Activated CD4-positive, alpha-beta memory T cell treated with anti-CD3 and anti-CD28 coated beads, Interleukin-2, amount 10 ng/mL, durations not matched to agents 7 days and 5 days (primary cell): ENCODE measurements at regions not wholly inside any gene's neighbourhood (a gene's known extent, or its start where the extent isn't known, plus 50 kb on each side); places are given as distances from the start of the nearest gene placed in this dataset.
"Not testable (repeated sequence)": the region's sequence is repeated elsewhere in the genome, so short reads cannot be mapped to it uniquely, and the experiment has no call there.

ENCODE experiments used
- CTCF ChIA-PET: fragments of 350-600 bp; sonication (Branson Sonifier 250); formaldehyde crosslinking; loops from one replicate; lab custom pipeline; 2021; ENCODE audit warnings: antibody characterized with exemption, inconsistent platforms; lab: Charles Lee
- POLR2A ChIA-PET: fragments of 350-600 bp; sonication (Branson Sonifier 250); formaldehyde crosslinking; loops from one replicate; lab custom pipeline; 2021; ENCODE audit warnings: antibody characterized with exemption; lab: Charles Lee
- DNase-seq: peaks from one replicate; pipeline ENCODE4 v3.0.0-alpha.2; 2020
- H3K27ac Mint-ChIP-seq: one replicate; pipeline ENCODE4 v1.8.0; 2021; ENCODE audit warnings: mild to moderate bottlenecking, mixed read lengths
- H3K27me3 Mint-ChIP-seq: one replicate; pipeline ENCODE4 v1.8.0; 2021; ENCODE audit warnings: mixed read lengths
- H3K36me3 Mint-ChIP-seq: one replicate; pipeline ENCODE4 v1.8.0; 2021; ENCODE audit warnings: low read depth, mixed read lengths
- H3K4me1 Mint-ChIP-seq: one replicate; pipeline ENCODE4 v1.8.0; 2021; ENCODE audit warnings: mixed read lengths
- H3K4me3 Mint-ChIP-seq: one replicate; pipeline ENCODE4 v1.8.0; 2021; ENCODE audit warnings: mild to moderate bottlenecking, mixed read lengths
- H3K9me3 Mint-ChIP-seq: one replicate; pipeline ENCODE4 v1.8.0; 2021; ENCODE audit warnings: mixed read lengths

DNA sequence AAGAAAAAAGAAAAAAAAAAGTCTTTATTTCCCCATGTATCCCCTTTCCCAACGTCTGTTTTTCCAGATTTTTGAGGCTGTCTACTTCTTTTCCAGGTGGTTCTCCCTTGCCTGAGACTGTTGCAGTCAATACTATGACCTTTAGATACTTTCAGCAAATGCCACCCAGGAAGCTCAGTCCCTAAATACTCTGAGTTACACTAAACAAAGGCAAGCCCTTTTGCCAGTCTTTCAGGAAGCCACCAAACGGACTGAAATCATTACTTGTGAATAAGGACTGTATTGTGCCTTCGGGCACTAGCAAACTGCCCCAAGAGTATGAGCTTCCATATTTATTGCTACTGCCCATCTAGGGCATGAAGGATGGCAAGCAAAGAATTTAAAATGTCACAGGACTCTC, 621.3 kb downstream of the SUCLG1 start:
- no peaks in the 10 kb centered on the region for H3K27me3 Mint-ChIP-seq
- DNase-seq: no peak
- no peaks in the 10 kb centered on the region for H3K9me3 Mint-ChIP-seq
- no peaks in the 10 kb centered on the region for H3K4me1 Mint-ChIP-seq
- ChIA-PET POLR2A (no interaction called here), CTCF (no interaction called here)
- no peaks in the 10 kb centered on the region for H3K36me3 Mint-ChIP-seq
- H3K4me3 Mint-ChIP-seq: no peak overlapping the region
- H3K27ac Mint-ChIP-seq: no peak overlapping the region

DNA sequence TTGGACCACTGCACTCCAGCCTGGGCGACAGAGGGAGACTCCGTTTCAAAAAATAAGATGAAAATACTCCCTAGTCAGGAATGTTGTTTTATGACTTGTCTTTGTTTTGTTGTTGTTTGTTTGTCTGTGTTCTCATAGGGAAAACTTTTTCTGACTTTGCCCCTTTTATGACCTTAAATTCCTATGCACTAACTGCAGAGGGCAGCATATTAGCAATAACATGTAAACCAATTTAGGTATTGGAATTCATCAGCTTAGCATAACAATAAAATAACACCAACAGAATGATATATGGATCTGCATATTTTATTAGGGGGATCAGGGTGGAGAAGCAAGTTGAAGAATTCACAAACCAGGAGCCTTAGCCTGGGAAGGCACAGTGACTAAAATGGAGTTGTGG, 631.5 kb downstream of the SUCLG1 start:
- no peak overlapping the region for H3K27ac Mint-ChIP-seq
- DNase-seq: no peak
- no peak overlapping the region for H3K4me3 Mint-ChIP-seq
- H3K36me3 Mint-ChIP-seq: no peaks in the 10 kb centered on the region
- no peaks in the 10 kb centered on the region for H3K4me1 Mint-ChIP-seq
- POLR2A ChIA-PET: no interaction called here
- H3K9me3 Mint-ChIP-seq: no peaks in the 10 kb centered on the region
- H3K27me3 Mint-ChIP-seq: no peaks in the 10 kb centered on the region
- CTCF ChIA-PET: no interaction called here

- Mint-ChIP-seq H3K9me3 (no peaks in the 10 kb centered on the region), H3K36me3 (no peaks in the 10 kb centered on the region), H3K27ac (no peak overlapping the region), H3K4me3 (no peak overlapping the region), H3K27me3 (no peaks in the 10 kb centered on the region), H3K4me1 (no peaks in the 10 kb centered on the region)
- POLR2A ChIA-PET: no interaction called here
- CTCF ChIA-PET: no interaction called here
- DNase-seq: no peak
These were observed 632.5 kb downstream of the SUCLG1 start for GRCh38 chr2:83826577-83826976.

DNA sequence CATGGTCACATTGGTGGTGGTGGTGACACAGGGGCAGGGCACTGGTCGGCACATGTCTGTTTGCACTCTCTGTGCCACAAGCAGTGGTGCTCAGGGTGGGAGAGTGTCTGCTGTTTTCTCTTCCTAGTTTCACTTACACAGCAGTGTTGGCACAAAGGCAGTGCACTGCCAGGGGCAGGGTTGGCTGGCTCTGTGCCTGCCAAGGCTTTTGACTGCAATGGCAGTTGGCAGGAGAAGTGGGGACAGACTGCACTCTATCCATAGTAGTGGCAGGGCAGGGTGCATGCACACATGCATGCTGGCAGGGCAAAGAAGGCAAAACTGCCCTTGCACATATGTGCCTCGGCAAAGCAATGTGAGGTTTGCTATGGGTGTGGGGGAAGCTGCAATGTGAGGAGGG, 635.9 kb downstream of the SUCLG1 start:
- H3K4me1 Mint-ChIP-seq: no peaks in the 10 kb centered on the region
- no peaks in the 10 kb centered on the region for H3K36me3 Mint-ChIP-seq
- DNase-seq: no peak
- no peak overlapping the region for H3K27ac Mint-ChIP-seq
- no peaks in the 10 kb centered on the region for H3K9me3 Mint-ChIP-seq
- no peaks in the 10 kb centered on the region for H3K27me3 Mint-ChIP-seq
- ChIA-PET POLR2A (no interaction called here), CTCF (no interaction called here)
- no peak overlapping the region for H3K4me3 Mint-ChIP-seq

DNA sequence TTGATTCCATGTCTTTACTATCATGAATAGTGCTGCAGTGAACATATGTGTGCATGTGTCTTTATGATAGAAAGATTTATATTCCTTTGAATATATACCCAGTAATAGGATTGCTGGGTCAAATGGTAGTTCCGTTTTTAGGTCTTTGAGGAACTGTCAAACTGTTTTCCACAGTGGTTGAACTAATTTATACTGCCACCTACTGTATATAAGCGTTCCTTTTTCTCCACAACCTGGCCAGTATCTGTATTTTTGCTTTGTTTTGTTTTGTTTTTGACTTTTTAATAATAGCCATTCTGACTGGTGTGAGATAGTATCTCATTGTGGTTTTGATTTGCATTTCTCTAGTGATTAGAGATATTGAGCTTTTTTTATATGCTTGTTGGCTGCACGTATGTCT, 641.6 kb downstream of the SUCLG1 start:
- Mint-ChIP-seq H3K4me1 (no peaks in the 10 kb centered on the region), H3K27ac (no peak overlapping the region), H3K27me3 (no peaks in the 10 kb centered on the region), H3K36me3 (no peaks in the 10 kb centered on the region), H3K4me3 (no peak overlapping the region), H3K9me3 (no peaks in the 10 kb centered on the region)
- POLR2A ChIA-PET: no interaction called here
- CTCF ChIA-PET: no interaction called here
- no peak for DNase-seq

GRCh38 chr2:83808878-83809277, 650.2 kb downstream of the SUCLG1 start:
- Mint-ChIP-seq H3K27ac (no peak overlapping the region), H3K36me3 (no peaks in the 10 kb centered on the region), H3K4me1 (no peaks in the 10 kb centered on the region), H3K4me3 (no peak overlapping the region), H3K9me3 (no peaks in the 10 kb centered on the region), H3K27me3 (no peaks in the 10 kb centered on the region)
- no peak for DNase-seq
- ChIA-PET CTCF (no interaction called here), POLR2A (no interaction called here)

- no peaks in the 10 kb centered on the region for H3K9me3 Mint-ChIP-seq
- CTCF ChIA-PET: no interaction called here
- H3K36me3 Mint-ChIP-seq: no peaks in the 10 kb centered on the region
- H3K27ac Mint-ChIP-seq: no peak overlapping the region
- no peaks in the 10 kb centered on the region for H3K4me1 Mint-ChIP-seq
- POLR2A ChIA-PET: no interaction called here
- H3K4me3 Mint-ChIP-seq: no peak overlapping the region
- H3K27me3 Mint-ChIP-seq: no peaks in the 10 kb centered on the region
- DNase-seq: no peak
These were observed 656.5 kb downstream of the SUCLG1 start for GRCh38 chr2:83802604-83803003.

DNA sequence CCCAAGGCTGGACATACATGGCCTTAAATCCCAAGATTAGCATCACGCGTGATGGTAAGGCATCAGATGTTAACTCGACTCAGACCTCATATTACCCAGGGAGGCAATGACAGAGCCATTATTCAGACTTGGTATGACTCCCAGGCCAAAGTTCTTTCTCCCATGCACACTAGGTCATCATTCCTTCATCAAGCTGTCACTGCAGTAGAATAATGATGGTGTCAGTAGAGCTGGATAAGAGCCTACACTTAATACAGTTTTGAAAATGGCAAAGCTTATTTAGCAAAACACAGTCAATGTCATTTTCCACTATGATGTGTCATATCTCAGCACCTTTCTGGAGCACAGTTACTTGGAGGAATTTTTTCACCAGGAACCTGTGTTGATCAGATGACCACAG, 663.3 kb downstream of the SUCLG1 start:
- Mint-ChIP-seq H3K4me1 (no peaks in the 10 kb centered on the region), H3K4me3 (no peak overlapping the region), H3K9me3 (no peaks in the 10 kb centered on the region), H3K27me3 (no peaks in the 10 kb centered on the region), H3K27ac (no peak overlapping the region), H3K36me3 (no peaks in the 10 kb centered on the region)
- ChIA-PET CTCF (no interaction called here), POLR2A (no interaction called here)
- DNase-seq: no peak

GRCh38 chr2:83790467-83790866, 668.6 kb downstream of the SUCLG1 start:
- H3K27ac Mint-ChIP-seq, POLR2A ChIA-PET: not testable (repeated sequence)

DNA sequence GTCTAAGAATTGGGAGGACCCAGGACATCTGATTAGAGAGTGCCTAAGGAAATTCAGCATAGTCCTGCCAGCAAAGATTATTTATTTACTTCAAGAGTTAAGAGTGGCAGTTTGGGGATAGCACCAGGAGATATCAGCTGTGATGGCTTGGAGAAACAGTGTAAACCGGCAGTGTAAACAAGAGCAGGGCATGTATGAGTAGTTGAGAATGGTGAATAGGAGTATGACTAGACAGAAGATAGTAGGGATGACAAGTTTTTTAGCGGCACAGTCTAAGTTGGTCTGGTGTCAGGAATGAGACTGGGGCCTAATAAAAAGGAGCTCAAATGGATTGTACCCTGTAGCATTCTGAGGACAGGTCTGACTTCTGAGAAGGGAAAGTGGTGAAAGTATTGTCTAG, 669.4 kb downstream of the SUCLG1 start:
- CTCF ChIA-PET, H3K9me3 Mint-ChIP-seq, H3K36me3 Mint-ChIP-seq, H3K27ac Mint-ChIP-seq, H3K4me1 Mint-ChIP-seq, DNase-seq, POLR2A ChIA-PET, H3K4me3 Mint-ChIP-seq, H3K27me3 Mint-ChIP-seq: not testable (repeated sequence)

More at GRCh38 chr2:83790467-83790866, 668.6 kb downstream of the SUCLG1 start:
- CTCF ChIA-PET, H3K36me3 Mint-ChIP-seq, H3K4me3 Mint-ChIP-seq, H3K4me1 Mint-ChIP-seq, H3K9me3 Mint-ChIP-seq, H3K27me3 Mint-ChIP-seq, DNase-seq: not testable (repeated sequence)

GRCh38 chr2:83788938-83789566, 670.0 kb downstream of the SUCLG1 start:
- H3K27ac Mint-ChIP-seq, CTCF ChIA-PET, DNase-seq, H3K27me3 Mint-ChIP-seq, H3K4me1 Mint-ChIP-seq, H3K4me3 Mint-ChIP-seq, POLR2A ChIA-PET, H3K9me3 Mint-ChIP-seq, H3K36me3 Mint-ChIP-seq: not testable (repeated sequence)

DNA sequence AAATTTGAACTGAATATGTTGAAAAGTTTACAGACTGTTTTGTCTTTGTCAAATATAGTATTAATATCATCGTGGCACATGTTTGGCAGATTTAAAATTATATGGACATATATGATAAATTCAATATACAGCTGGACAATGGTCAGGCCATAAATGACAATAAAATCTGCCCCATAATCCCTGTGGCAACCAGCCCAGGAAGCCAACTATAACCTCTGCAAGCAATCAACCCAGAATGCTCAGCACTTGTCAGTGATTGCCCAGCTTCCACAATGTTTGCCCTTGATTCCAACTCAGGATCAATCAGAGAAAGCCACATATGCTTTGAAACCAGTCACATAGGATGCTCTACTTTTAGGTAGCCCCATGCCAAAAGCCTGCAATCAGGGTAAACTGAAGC, 671.9 kb downstream of the SUCLG1 start:
- Mint-ChIP-seq H3K36me3 (no peaks in the 10 kb centered on the region), H3K27ac (no peak overlapping the region), H3K9me3 (no peaks in the 10 kb centered on the region), H3K4me1 (no peaks in the 10 kb centered on the region), H3K27me3 (no peaks in the 10 kb centered on the region), H3K4me3 (no peak overlapping the region)
- ChIA-PET POLR2A (no interaction called here), CTCF (no interaction called here)
- no peak for DNase-seq

GRCh38 chr2:83786140-83786539, 672.9 kb downstream of the SUCLG1 start:
- Mint-ChIP-seq H3K36me3 (no peaks in the 10 kb centered on the region), H3K4me3 (no peak overlapping the region), H3K27me3 (no peaks in the 10 kb centered on the region), H3K4me1 (no peaks in the 10 kb centered on the region), H3K9me3 (no peaks in the 10 kb centered on the region), H3K27ac (no peak overlapping the region)
- ChIA-PET CTCF (no interaction called here), POLR2A (no interaction called here)
- no peak for DNase-seq

DNA sequence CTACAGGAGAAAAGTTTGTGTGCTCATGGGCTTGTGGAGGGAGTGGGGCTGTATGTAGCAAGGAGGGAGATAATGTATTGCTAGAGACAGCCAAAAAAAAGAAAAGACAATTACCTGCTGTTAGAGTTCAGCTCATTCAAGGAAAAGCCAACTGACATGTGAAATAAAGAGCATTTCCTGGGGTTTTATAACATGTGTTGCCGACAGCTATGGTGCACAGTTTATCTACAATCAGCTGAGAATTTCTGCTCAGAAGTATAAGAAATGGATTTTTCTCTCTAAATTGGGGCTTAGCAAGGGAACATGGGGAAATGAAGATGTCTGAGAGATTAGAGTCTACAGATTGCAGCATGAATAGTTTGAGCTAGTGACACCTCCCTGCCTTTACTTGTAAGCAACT, 674.1 kb downstream of the SUCLG1 start:
- POLR2A ChIA-PET: no interaction called here
- no peaks in the 10 kb centered on the region for H3K9me3 Mint-ChIP-seq

More for the DNA sequence above, 674.1 kb downstream of the SUCLG1 start:
- no peak overlapping the region for H3K4me3 Mint-ChIP-seq
- H3K27me3 Mint-ChIP-seq: no peaks in the 10 kb centered on the region
- no peaks in the 10 kb centered on the region for H3K4me1 Mint-ChIP-seq
- no peak overlapping the region for H3K27ac Mint-ChIP-seq
- no peaks in the 10 kb centered on the region for H3K36me3 Mint-ChIP-seq
- DNase-seq: no peak
- CTCF ChIA-PET: no interaction called here
